Muscle of back (tissue), 3 donors: ENCODE measurements at regions not wholly inside any gene's neighbourhood (a gene's known extent, or its start where the extent isn't known, plus 50 kb on each side); places are given as distances from the start of the nearest gene placed in this dataset.
A peak's percentile ranks its signal among the peaks of the same experiment; 100 is the strongest.
"Not testable (repeated sequence)": the region's sequence is repeated elsewhere in the genome, so short reads cannot be mapped to it uniquely, and the experiment has no call there.

Experiments used
- DNase-seq, 3 donors: peaks; one replicate each; pipeline versions ENCODE4 v3.0.0 to v3.0.0-alpha.2; 2013

DNA sequence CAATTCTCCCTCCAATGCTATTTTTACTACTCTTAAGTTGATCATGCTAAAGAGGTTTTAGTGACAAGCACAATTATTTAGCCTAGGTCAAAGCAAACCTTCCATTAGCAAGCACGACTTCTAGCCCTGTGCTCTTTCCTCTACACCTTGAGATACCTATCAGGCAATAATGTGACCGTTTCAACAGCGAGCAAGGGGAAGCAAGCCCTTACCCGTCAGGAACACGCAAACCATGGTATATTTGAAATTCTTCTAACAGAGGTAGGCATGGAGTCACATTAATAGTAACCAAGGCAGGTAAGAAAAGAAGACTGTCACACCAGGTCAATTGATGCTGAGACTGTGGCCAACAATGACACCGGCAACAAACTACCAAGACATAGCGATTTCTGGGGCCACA is 68.9 kb upstream of the VGLL4 start:
- no peak for DNase-seq

DNA sequence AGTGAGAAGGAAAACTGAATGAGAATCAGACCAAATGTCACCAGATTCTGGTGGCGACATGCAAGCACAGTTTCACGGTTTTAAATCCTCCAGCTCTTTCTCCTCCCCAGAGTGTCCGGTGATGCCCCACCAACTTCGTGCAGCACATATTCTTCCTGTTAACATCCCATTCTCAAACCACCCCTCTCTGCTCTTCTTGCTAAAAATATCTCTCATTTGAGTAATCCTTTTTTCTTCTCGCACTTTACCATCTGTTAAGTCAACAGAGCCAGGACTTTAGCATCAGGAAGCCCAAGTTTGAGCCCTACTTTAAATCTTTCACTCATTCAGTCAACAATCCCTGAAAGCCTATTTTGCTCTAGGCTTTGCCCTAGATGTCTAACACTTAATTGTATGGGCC is 68.2 kb upstream of the VGLL4 start:
- DNase-seq = no peak

- DNase-seq = no peak
Measured at GRCh38 chr3:11709782-11710181, 66.1 kb upstream of the VGLL4 start.

GRCh38 chr3:11707084-11707483 is 63.4 kb upstream of the VGLL4 start:
- DNase-seq = not testable (repeated sequence)

GRCh38 chr3:11706604-11707003 is 62.9 kb upstream of the VGLL4 start:
- no peak for DNase-seq

DNA sequence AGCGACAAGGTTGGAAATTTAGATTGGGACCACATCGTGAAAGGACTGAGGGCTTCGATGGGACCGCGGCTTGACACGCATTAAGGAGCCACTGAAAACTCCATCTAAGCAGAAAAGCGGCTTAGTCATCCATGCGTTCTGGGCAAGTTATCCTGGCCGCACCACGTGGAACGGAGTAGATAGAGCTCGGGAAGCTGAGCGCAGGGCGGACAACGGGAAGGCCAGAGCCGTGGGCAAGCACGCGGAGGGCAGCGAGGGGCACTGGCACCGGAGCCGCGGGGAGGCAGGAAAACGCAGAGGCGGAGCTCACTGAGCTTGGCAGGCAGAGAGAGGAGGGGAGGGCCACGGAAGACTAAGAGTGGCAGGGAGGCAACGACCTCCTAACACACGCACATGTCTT is 61.3 kb upstream of the VGLL4 start:
- no peak for DNase-seq

DNA sequence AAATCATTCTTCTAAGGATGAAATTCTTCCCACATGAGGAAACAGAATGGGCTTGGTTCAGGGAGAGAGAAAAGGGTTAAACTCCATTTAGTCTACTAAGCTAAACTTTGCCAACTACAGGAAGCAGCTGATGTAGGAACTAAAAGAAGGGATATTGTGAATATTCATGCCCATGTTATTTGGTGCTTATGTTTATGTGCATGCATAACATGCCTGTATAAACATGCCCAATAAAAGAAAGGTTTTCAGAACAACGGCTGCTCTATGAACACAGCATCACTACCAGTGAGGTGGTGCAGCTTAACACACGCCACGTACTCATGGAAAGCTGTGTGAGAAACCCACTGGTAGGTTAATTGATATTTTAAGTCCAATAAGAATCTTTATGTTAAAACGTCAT is 59.4 kb upstream of the VGLL4 start:
- DNase-seq = no peak

DNA sequence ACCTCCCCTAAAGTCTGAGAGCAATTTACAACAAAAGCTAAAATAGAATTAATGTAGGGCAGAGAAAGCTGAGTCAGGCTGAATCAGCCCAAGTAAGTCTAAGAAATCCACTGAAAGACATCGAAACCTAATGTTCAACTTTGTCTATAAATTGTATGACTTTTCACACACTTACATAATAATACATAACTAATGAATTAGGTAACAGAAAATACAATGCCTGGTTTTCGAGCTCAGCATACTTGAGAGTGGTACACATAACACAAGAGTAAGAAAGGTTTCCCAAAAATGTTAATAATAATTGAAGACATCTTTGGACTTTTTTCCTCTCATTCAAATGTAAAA is 55.3 kb upstream of the VGLL4 start:
- DNase-seq = peak in 1 of 3 donors; percentile 65

GRCh38 chr3:11698326-11699082 is 54.8 kb upstream of the VGLL4 start:
- no peak for DNase-seq

DNA sequence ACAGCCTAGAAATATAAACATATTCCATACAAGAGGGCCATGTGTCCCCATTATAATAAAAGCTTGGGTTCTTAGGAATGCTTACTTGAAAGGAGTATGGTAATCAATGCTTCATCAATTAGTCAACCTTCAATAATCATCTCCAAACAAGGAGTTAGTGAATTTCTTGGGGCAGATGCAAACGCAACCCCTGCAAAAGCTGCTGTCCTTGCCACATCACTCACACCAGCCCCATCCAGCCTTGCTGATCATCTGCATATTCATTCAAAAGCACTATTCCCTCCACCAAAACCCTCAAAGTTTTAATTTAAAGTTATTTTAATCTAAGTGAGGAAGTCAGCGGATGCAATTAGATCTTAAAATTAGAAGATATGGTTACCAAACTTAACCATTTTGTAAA is 54.0 kb upstream of the VGLL4 start:
- no peak for DNase-seq

GRCh38 chr3:11696054-11696453 is 52.3 kb upstream of the VGLL4 start:
- no peak for DNase-seq
